ENCODE measurements at regions not wholly inside any gene's neighbourhood (a gene's known extent, or its start where the extent isn't known, plus 50 kb on each side); places are given as distances from the start of the nearest gene placed in this dataset.

GRCh38 chr3:7865611-7866010 is 636.0 kb upstream of the LMCD1 start:
- no peak for TF ChIP-seq CTCF (conservative IDR thresholded peaks at IDR 0.05; ENCODE audit: low read depth, low read length)
- DNase-seq (ENCODE audit: low read depth) = no peak
- no peak overlapping the region for H3K4me3 ChIP-seq (ENCODE audit: low read depth, low read length)

GRCh38 chr3:7867587-7867986 is 634.0 kb upstream of the LMCD1 start:
- DNase-seq (ENCODE audit: low read depth) = no peak
- no peak for TF ChIP-seq CTCF (conservative IDR thresholded peaks at IDR 0.05; ENCODE audit: low read depth, low read length)
- no peak overlapping the region for H3K4me3 ChIP-seq (ENCODE audit: low read depth, low read length)

GRCh38 chr3:7871003-7871560 is 630.5 kb upstream of the LMCD1 start:
- no peak for DNase-seq (ENCODE audit: low read depth)
- H3K4me3 ChIP-seq (ENCODE audit: low read depth, low read length) = no peak overlapping the region
- no peak for TF ChIP-seq CTCF (conservative IDR thresholded peaks at IDR 0.05; ENCODE audit: low read depth, low read length)

GRCh38 chr3:7874116-7874515 is 627.5 kb upstream of the LMCD1 start:
- TF ChIP-seq CTCF (conservative IDR thresholded peaks at IDR 0.05; ENCODE audit: low read depth, low read length) = no peak
- no peak for DNase-seq (ENCODE audit: low read depth)
- no peak overlapping the region for H3K4me3 ChIP-seq (ENCODE audit: low read depth, low read length)

- peak; percentile 32 for DNase-seq (ENCODE audit: low read depth)
- H3K4me3 ChIP-seq (ENCODE audit: low read depth, low read length) = no peak overlapping the region
- TF ChIP-seq CTCF (conservative IDR thresholded peaks at IDR 0.05; ENCODE audit: low read depth, low read length) = no peak
These were observed 625.7 kb upstream of the LMCD1 start for GRCh38 chr3:7875925-7876324.

- no peak for TF ChIP-seq CTCF (conservative IDR thresholded peaks at IDR 0.05; ENCODE audit: low read depth, low read length)
- no peak for DNase-seq (ENCODE audit: low read depth)
- no peak overlapping the region for H3K4me3 ChIP-seq (ENCODE audit: low read depth, low read length)
These were observed 624.8 kb upstream of the LMCD1 start for GRCh38 chr3:7876741-7877297.

GRCh38 chr3:7877312-7877711 is 624.3 kb upstream of the LMCD1 start:
- TF ChIP-seq CTCF (conservative IDR thresholded peaks at IDR 0.05; ENCODE audit: low read depth, low read length) = no peak
- DNase-seq (ENCODE audit: low read depth) = no peak
- no peak overlapping the region for H3K4me3 ChIP-seq (ENCODE audit: low read depth, low read length)

Measured in epithelial cell of proximal tubule (primary cell).